ENCODE measurements at regions not wholly inside any gene's neighbourhood (a gene's known extent, or its start where the extent isn't known, plus 50 kb on each side); places are given as distances from the start of the nearest gene placed in this dataset.

- TF ChIP-seq CTCF (conservative IDR thresholded peaks at IDR 0.05; ENCODE audit: low read length): no peak
- no peak for TF ChIP-seq EZH2phosphoT487 (IDR thresholded peaks at IDR 0.05; ENCODE audit: borderline replicate concordance)
Observed at GRCh38 chr2:5921081-5921642, 229.0 kb downstream of the SOX11 start.

All from Loucy (cell line).